ENCODE measurements at regions not wholly inside any gene's neighbourhood (a gene's known extent, or its start where the extent isn't known, plus 50 kb on each side); places are given as distances from the start of the nearest gene placed in this dataset.

DNA sequence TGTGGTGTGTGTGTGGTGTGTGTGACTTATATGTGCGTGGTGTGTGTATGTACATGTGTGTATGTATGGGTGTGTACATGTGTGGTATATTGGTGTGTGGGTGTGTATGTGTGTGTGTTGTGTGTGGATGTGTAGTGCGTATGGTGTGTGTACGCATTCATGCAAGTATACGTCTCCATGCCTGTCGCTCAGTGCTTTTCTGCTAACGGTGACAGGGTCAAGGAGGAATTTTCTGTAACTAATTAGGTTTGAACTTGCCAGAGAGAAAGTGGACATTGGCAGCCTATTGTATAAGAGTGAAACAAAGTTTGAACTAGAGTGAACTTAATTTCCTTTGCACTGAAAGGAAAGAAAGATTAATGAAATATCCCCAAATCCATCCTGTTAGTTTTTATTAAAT, 120.9 kb upstream of the GSC start:
- Histone ChIP-seq H2AFZ (ENCODE audit: control insufficient read depth, low read depth, low read length) (no peak overlapping the region), H3K9ac (ENCODE audit: control insufficient read depth, insufficient read depth, low read length) (no peak overlapping the region), H4K20me1 (ENCODE audit: control insufficient read depth, insufficient read depth) (no peaks in the 10 kb centered on the region), H3K9me3 (replicated peaks; ENCODE audit: control insufficient read depth, insufficient read depth, low read length) (no peaks in the 10 kb centered on the region), H3K36me3 (ENCODE audit: control insufficient read depth in 2 of 2, insufficient read depth in 2 of 2, low read length in 1 of 2) (no peaks in the 10 kb centered on the region), H3K4me3 (no peak overlapping the region), H3K4me2 (ENCODE audit: control insufficient read depth, insufficient read depth) (no peak overlapping the region), H3K79me2 (ENCODE audit: control insufficient read depth, insufficient read depth, low read length) (no peaks in the 10 kb centered on the region), H3K27me3 (replicated peaks in 1 of 2; ENCODE audit: control insufficient read depth in 2 of 2, insufficient read depth in 2 of 2, low read length in 1 of 2) (no peaks in the 10 kb centered on the region; a peak in 2 of 4 replicates), H3K27ac (ENCODE audit: control insufficient read depth, insufficient read depth) (no peak overlapping the region), H3K4me1 (ENCODE audit: control insufficient read depth, insufficient read depth, low read length) (no peaks in the 10 kb centered on the region)
- ChIA-PET POLR2A (no interaction called here), RAD21 (ENCODE audit: unreplicated experiment) (no interaction called here), CTCF (no interaction called here), SMC1A (ENCODE audit: uncharacterized antibody, unreplicated experiment) (no interaction called here)
- WGBS (ENCODE audit: insufficient coverage, insufficient replicate concordance, low lambda C conversion rate, missing lambda C conversion rate), result 92% methylated on average over 6 of the region's 6 CpGs
- in situ Hi-C loops (cut with MboI) (no loop called here), intact Hi-C loops (cut with micrococcal nuclease; ENCODE audit: unreplicated experiment) (no loop called here)
- DNase-seq (ENCODE audit: low read depth, low spot score) (no peak), FAIRE-seq (no peak), ATAC-seq (no peak)
- BruUV-seq (replicated peaks), result no TSS peak
- TF ChIP-seq SMAD1 (IDR thresholded peaks at IDR 0.05; ENCODE audit: low read depth, partially characterized antibody) (no peak), KAT2A (conservative IDR thresholded peaks at IDR 0.05; ENCODE audit: control insufficient read depth, low read depth, low read length) (no peak), WRNIP1 (IDR thresholded peaks at IDR 0.05; ENCODE audit: borderline replicate concordance, low read depth, low read length) (no peak), SMC3 (IDR thresholded peaks at IDR 0.05; ENCODE audit: borderline replicate concordance, low read length) (no peak), HDGF (IDR thresholded peaks at IDR 0.05) (no peak), RAD21 (IDR thresholded peaks at IDR 0.05; ENCODE audit: insufficient read depth, low read depth, low read length) (no peak), NR2F1 (conservative IDR thresholded peaks at IDR 0.05) (no peak), TARDBP (IDR thresholded peaks at IDR 0.05; ENCODE audit: borderline replicate concordance) (no peak), SRF (IDR thresholded peaks at IDR 0.05; ENCODE audit: low read depth in 2 of 2, low read length in 2 of 2) (no peak), SUZ12 (IDR thresholded peaks at IDR 0.05; ENCODE audit: unreplicated experiment) (no peak), NFIC (IDR thresholded peaks at IDR 0.05; ENCODE audit: low read depth, low read length) (no peak), FOXK2 (IDR thresholded peaks at IDR 0.05) (no peak)
- TF ChIP-seq, protein P1, sequence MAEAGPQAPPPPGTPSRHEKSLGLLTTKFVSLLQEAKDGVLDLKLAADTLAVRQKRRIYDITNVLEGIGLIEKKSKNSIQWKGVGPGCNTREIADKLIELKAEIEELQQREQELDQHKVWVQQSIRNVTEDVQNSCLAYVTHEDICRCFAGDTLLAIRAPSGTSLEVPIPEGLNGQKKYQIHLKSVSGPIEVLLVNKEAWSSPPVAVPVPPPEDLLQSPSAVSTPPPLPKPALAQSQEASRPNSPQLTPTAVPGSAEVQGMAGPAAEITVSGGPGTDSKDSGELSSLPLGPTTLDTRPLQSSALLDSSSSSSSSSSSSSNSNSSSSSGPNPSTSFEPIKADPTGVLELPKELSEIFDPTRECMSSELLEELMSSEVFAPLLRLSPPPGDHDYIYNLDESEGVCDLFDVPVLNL (IDR thresholded peaks at IDR 0.05; ENCODE audit: low read depth, low read length), result no peak
- TF ChIP-seq, protein P2, sequence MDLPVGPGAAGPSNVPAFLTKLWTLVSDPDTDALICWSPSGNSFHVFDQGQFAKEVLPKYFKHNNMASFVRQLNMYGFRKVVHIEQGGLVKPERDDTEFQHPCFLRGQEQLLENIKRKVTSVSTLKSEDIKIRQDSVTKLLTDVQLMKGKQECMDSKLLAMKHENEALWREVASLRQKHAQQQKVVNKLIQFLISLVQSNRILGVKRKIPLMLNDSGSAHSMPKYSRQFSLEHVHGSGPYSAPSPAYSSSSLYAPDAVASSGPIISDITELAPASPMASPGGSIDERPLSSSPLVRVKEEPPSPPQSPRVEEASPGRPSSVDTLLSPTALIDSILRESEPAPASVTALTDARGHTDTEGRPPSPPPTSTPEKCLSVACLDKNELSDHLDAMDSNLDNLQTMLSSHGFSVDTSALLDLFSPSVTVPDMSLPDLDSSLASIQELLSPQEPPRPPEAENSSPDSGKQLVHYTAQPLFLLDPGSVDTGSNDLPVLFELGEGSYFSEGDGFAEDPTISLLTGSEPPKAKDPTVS (IDR thresholded peaks at IDR 0.05; ENCODE audit: low read depth, low read length), result no peak
- TF ChIP-seq, protein P3, sequence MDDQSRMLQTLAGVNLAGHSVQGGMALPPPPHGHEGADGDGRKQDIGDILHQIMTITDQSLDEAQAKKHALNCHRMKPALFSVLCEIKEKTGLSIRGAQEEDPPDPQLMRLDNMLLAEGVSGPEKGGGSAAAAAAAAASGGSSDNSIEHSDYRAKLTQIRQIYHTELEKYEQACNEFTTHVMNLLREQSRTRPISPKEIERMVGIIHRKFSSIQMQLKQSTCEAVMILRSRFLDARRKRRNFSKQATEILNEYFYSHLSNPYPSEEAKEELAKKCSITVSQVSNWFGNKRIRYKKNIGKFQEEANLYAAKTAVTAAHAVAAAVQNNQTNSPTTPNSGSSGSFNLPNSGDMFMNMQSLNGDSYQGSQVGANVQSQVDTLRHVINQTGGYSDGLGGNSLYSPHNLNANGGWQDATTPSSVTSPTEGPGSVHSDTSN (IDR thresholded peaks at IDR 0.05; ENCODE audit: insufficient replicate concordance, low read depth, low read length), result no peak
- TF ChIP-seq, protein P4, sequence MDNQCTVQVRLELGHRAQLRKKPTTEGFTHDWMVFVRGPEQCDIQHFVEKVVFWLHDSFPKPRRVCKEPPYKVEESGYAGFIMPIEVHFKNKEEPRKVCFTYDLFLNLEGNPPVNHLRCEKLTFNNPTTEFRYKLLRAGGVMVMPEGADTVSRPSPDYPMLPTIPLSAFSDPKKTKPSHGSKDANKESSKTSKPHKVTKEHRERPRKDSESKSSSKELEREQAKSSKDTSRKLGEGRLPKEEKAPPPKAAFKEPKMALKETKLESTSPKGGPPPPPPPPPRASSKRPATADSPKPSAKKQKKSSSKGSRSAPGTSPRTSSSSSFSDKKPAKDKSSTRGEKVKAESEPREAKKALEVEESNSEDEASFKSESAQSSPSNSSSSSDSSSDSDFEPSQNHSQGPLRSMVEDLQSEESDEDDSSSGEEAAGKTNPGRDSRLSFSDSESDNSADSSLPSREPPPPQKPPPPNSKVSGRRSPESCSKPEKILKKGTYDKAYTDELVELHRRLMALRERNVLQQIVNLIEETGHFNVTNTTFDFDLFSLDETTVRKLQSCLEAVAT (IDR thresholded peaks at IDR 0.05), result no peak

Measured in GM12878 (cell line).